ENCODE measurements at regions not wholly inside any gene's neighbourhood (a gene's known extent, or its start where the extent isn't known, plus 50 kb on each side); places are given as distances from the start of the nearest gene placed in this dataset.

- Histone ChIP-seq H3K36me3 (ENCODE audit: insufficient read depth, low read length) (no peaks in the 10 kb centered on the region), H3K4me1 (ENCODE audit: insufficient read depth, low read length) (no peaks in the 10 kb centered on the region), H3K79me2 (ENCODE audit: insufficient read depth, low read length) (no peaks in the 10 kb centered on the region), H3K9me3 (ENCODE audit: low read depth, low read length) (no peaks in the 10 kb centered on the region), H3K27ac (ENCODE audit: low read depth, low read length) (no peak overlapping the region), H2AFZ (ENCODE audit: low read length) (no peak overlapping the region), H3K27me3 (ENCODE audit: insufficient read depth, low read length) (no peaks in the 10 kb centered on the region), H3K4me3 (ENCODE audit: insufficient read depth, low read length) (no peak overlapping the region), H3K4me2 (ENCODE audit: insufficient read depth, low read length) (no peak overlapping the region), H4K20me1 (ENCODE audit: insufficient read depth, low read length) (no peaks in the 10 kb centered on the region)
- no peak for DNase-seq (ENCODE audit: insufficient read length, low spot score, missing footprints)
- TF ChIP-seq, protein P1, sequence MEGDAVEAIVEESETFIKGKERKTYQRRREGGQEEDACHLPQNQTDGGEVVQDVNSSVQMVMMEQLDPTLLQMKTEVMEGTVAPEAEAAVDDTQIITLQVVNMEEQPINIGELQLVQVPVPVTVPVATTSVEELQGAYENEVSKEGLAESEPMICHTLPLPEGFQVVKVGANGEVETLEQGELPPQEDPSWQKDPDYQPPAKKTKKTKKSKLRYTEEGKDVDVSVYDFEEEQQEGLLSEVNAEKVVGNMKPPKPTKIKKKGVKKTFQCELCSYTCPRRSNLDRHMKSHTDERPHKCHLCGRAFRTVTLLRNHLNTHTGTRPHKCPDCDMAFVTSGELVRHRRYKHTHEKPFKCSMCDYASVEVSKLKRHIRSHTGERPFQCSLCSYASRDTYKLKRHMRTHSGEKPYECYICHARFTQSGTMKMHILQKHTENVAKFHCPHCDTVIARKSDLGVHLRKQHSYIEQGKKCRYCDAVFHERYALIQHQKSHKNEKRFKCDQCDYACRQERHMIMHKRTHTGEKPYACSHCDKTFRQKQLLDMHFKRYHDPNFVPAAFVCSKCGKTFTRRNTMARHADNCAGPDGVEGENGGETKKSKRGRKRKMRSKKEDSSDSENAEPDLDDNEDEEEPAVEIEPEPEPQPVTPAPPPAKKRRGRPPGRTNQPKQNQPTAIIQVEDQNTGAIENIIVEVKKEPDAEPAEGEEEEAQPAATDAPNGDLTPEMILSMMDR (IDR thresholded peaks at IDR 0.05; ENCODE audit: extremely low read depth, low read depth, low read length) = no peak
These were observed 806.2 kb upstream of the RAG2 start for GRCh38 chr11:37404231-37404630.

- H4K20me1 ChIP-seq (ENCODE audit: insufficient read depth, low read length) = no peaks in the 10 kb centered on the region
- TF ChIP-seq, protein P1 (IDR thresholded peaks at IDR 0.05; ENCODE audit: extremely low read depth, low read depth, low read length) = no peak
- H3K36me3 ChIP-seq (ENCODE audit: insufficient read depth, low read length) = no peaks in the 10 kb centered on the region
- H3K79me2 ChIP-seq (ENCODE audit: insufficient read depth, low read length) = no peaks in the 10 kb centered on the region
- no peak for DNase-seq (ENCODE audit: insufficient read length, low spot score, missing footprints)
- H3K9me3 ChIP-seq (ENCODE audit: low read depth, low read length) = no peaks in the 10 kb centered on the region
- H3K27me3 ChIP-seq (ENCODE audit: insufficient read depth, low read length) = no peaks in the 10 kb centered on the region
- H3K4me2 ChIP-seq (ENCODE audit: insufficient read depth, low read length) = no peak overlapping the region
- no peak overlapping the region for H2AFZ ChIP-seq (ENCODE audit: low read length)
- H3K27ac ChIP-seq (ENCODE audit: low read depth, low read length) = no peak overlapping the region
- H3K4me1 ChIP-seq (ENCODE audit: insufficient read depth, low read length) = no peaks in the 10 kb centered on the region
- no peak overlapping the region for H3K4me3 ChIP-seq (ENCODE audit: insufficient read depth, low read length)
These were observed 804.6 kb upstream of the RAG2 start for GRCh38 chr11:37402663-37403062.

DNA sequence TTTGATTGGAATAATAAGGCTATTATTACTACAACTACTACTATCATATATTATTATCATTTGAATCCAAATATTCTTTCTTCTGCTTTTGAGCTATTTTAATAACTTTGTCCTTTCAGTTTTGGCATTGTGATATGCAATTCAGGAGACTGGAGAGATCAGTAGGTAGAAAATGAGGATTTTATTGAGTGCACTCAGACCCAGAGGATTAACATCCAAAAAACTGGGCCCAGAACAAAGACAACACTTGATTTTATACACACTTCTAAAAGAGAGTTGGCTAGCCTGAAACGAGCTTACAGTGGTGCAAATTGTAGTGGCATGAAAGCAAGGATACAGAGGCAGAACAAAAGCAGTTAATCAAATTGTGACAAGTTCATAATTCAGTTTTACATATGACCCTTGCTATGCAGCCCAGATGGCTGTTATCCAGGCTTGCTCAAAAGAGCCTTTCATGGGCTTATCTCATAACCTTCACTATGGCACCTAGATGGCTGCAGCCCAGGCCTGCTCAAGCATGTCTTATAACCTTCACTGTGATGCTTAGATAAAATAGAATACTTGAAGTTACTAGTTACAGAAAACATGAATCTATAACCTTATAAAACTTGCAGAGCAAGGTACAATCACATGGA lies 796.3 kb upstream of the RAG2 start:
- TF ChIP-seq, protein P1 (IDR thresholded peaks at IDR 0.05; ENCODE audit: extremely low read depth, low read depth, low read length) = no peak
- Histone ChIP-seq H3K4me1 (ENCODE audit: insufficient read depth, low read length) (no peaks in the 10 kb centered on the region), H3K9me3 (ENCODE audit: low read depth, low read length) (peaks cover 2% of the 10 kb centered on the region), H3K27ac (ENCODE audit: low read depth, low read length) (no peak overlapping the region), H3K79me2 (ENCODE audit: insufficient read depth, low read length) (no peaks in the 10 kb centered on the region), H4K20me1 (ENCODE audit: insufficient read depth, low read length) (no peaks in the 10 kb centered on the region), H3K4me2 (ENCODE audit: insufficient read depth, low read length) (no peak overlapping the region), H2AFZ (ENCODE audit: low read length) (no peak overlapping the region), H3K36me3 (ENCODE audit: insufficient read depth, low read length) (no peaks in the 10 kb centered on the region), H3K27me3 (ENCODE audit: insufficient read depth, low read length) (no peaks in the 10 kb centered on the region), H3K4me3 (ENCODE audit: insufficient read depth, low read length) (no peak overlapping the region)
- DNase-seq (ENCODE audit: insufficient read length, low spot score, missing footprints) = no peak

- DNase-seq (ENCODE audit: insufficient read length, low spot score, missing footprints) = no peak
- Histone ChIP-seq H3K27ac (ENCODE audit: low read depth, low read length) (no peak overlapping the region), H3K79me2 (ENCODE audit: insufficient read depth, low read length) (no peaks in the 10 kb centered on the region), H3K9me3 (ENCODE audit: low read depth, low read length) (peaks cover 2% of the 10 kb centered on the region), H4K20me1 (ENCODE audit: insufficient read depth, low read length) (no peaks in the 10 kb centered on the region), H3K27me3 (ENCODE audit: insufficient read depth, low read length) (no peaks in the 10 kb centered on the region), H3K36me3 (ENCODE audit: insufficient read depth, low read length) (no peaks in the 10 kb centered on the region), H3K4me3 (ENCODE audit: insufficient read depth, low read length) (no peak overlapping the region), H3K4me2 (ENCODE audit: insufficient read depth, low read length) (no peak overlapping the region), H3K4me1 (ENCODE audit: insufficient read depth, low read length) (no peaks in the 10 kb centered on the region), H2AFZ (ENCODE audit: low read length) (no peak overlapping the region)
- TF ChIP-seq, protein P1 (IDR thresholded peaks at IDR 0.05; ENCODE audit: extremely low read depth, low read depth, low read length) = no peak
These were observed 793.6 kb upstream of the RAG2 start for GRCh38 chr11:37391615-37392014.

Measured in osteoblast (primary cell).